ENCODE measurements at regions not wholly inside any gene's neighbourhood (a gene's known extent, or its start where the extent isn't known, plus 50 kb on each side); places are given as distances from the start of the nearest gene placed in this dataset.

GRCh38 chr11:130548491-130548833, 100.0 kb downstream of the ADAMTS15 start:
- TF ChIP-seq, protein P1, sequence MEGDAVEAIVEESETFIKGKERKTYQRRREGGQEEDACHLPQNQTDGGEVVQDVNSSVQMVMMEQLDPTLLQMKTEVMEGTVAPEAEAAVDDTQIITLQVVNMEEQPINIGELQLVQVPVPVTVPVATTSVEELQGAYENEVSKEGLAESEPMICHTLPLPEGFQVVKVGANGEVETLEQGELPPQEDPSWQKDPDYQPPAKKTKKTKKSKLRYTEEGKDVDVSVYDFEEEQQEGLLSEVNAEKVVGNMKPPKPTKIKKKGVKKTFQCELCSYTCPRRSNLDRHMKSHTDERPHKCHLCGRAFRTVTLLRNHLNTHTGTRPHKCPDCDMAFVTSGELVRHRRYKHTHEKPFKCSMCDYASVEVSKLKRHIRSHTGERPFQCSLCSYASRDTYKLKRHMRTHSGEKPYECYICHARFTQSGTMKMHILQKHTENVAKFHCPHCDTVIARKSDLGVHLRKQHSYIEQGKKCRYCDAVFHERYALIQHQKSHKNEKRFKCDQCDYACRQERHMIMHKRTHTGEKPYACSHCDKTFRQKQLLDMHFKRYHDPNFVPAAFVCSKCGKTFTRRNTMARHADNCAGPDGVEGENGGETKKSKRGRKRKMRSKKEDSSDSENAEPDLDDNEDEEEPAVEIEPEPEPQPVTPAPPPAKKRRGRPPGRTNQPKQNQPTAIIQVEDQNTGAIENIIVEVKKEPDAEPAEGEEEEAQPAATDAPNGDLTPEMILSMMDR (IDR thresholded peaks at IDR 0.05 in 8 of 11, conservative IDR thresholded peaks at IDR 0.05 in 3 of 11), result no peak
- no peak for TF ChIP-seq POLR2A (IDR thresholded peaks at IDR 0.05)
- no peak for TF ChIP-seq POLR2AphosphoS5 (IDR thresholded peaks at IDR 0.05)

Data from spleen (tissue), 7 donors.